K562 (cell line): ENCODE measurements at regions not wholly inside any gene's neighbourhood (a gene's known extent, or its start where the extent isn't known, plus 50 kb on each side); places are given as distances from the start of the nearest gene placed in this dataset.

Source experiments
- ATAC-seq: fragments of 200-7000 bp; cut with Tn5 transposase; 3 replicates; pipeline ENCODE4 v1.9.1; 2020; ENCODE audit warnings: moderate library complexity
- BruUV-seq: library from RNA; stranded (reverse); fragments of 400-500 nt; replicated peaks from 2 replicates; lab custom pipeline; 2021; lab: Mats Ljungman, UMichigan
- CTCF ChIA-PET: fragments of 300-600 bp; formaldehyde crosslinking; extraction: SDS; loops from one replicate; lab custom pipeline; 2021; ENCODE audit warnings: low intra/inter-chr PET ratio; lab: Yijun Ruan, JAX
- POLR2A ChIA-PET: fragments of 300-600, 350-650 bp; sonication (Branson Sonifier 250); formaldehyde crosslinking; extraction: SDS; loops from one replicate; lab custom pipeline; 2021; ENCODE audit warnings: antibody characterized with exemption, inconsistent platforms; lab: Yijun Ruan, JAX
- DNase-seq, 4 experiments: peaks; one replicate each; pipeline versions ENCODE4 v3.0.0 to v3.0.0-alpha.2; 2011 to 2018; ENCODE audit warnings: low spot score in 3 of 4, mixed read lengths in 3 of 4; ENCODE audit errors: extremely low read depth in 1 of 4
- FAIRE-seq: peaks from 2 replicates; lab custom pipeline; 2011; peaks lifted over from hg19 to GRCh38; lab: Jason Lieb, UNC
- H2AFZ ChIP-seq: 2 replicates; pipeline ENCODE4 v1.6.0; 2011; ENCODE audit warnings: low read depth, low read length, control low read depth, inconsistent platforms
- H3K27ac ChIP-seq: fragments of 200-600 bp; 3 replicates; pipeline ENCODE4 v1.8.0; 2011; ENCODE audit warnings: low read depth, mild to moderate bottlenecking, control low read depth, inconsistent platforms, low read length, moderate library complexity, mixed read lengths; ENCODE audit errors: extremely low read depth
- H3K27me3 ChIP-seq, 2 experiments: fragments of 300-600 bp in 1 of 2; 2 replicates in 1 of 2; 3 replicates in 1 of 2; pipeline versions ENCODE4 v1.6.0 to v1.8.0; 2011; ENCODE audit warnings: inconsistent platforms in 2 of 2, low read length in 2 of 2, mild to moderate bottlenecking in 1 of 2, mixed read lengths in 1 of 2, moderate library complexity in 1 of 2; ENCODE audit not compliant: control insufficient read depth in 2 of 2, insufficient read depth in 2 of 2
- H3K36me3 ChIP-seq: fragments of 300-600 bp; 3 replicates; pipeline ENCODE4 v1.8.0; 2011; ENCODE audit warnings: mild to moderate bottlenecking, low read length, inconsistent platforms; ENCODE audit not compliant: control insufficient read depth, insufficient read depth
- H3K4me1 ChIP-seq, 2 experiments: fragments of 200-600 bp in 1 of 2; replicated peaks in 1 of 2; 2 replicates in 1 of 2; 3 replicates in 1 of 2; pipeline versions ENCODE4 v1.5.1 to v1.8.0; 2011; ENCODE audit warnings: inconsistent platforms in 2 of 2, low read length in 2 of 2, mild to moderate bottlenecking in 1 of 2, mixed read lengths in 1 of 2, moderate library complexity in 1 of 2; ENCODE audit not compliant: control insufficient read depth in 2 of 2, insufficient read depth in 2 of 2
- H3K4me2 ChIP-seq: 2 replicates; pipeline ENCODE4 v1.6.1; 2011; ENCODE audit warnings: low read length, control low read depth, inconsistent platforms, mixed read lengths; ENCODE audit not compliant: insufficient read depth
- H3K4me3 ChIP-seq: fragments of 200-600 bp; sonication (generic), shearing (Covaris generic); 2 replicates; pipeline ENCODE4 v1.5.1; 2016; ENCODE audit warnings: control low read depth, inconsistent platforms
- H3K79me2 ChIP-seq: fragments of 200-600 bp; 3 replicates; pipeline ENCODE4 v1.8.0; 2011; ENCODE audit warnings: low read length, inconsistent platforms; ENCODE audit not compliant: control insufficient read depth, insufficient read depth
- H3K9ac ChIP-seq, 2 experiments: 2 replicates each; pipeline versions ENCODE4 v1.6.0 to v1.6.1; 2011; ENCODE audit warnings: low read depth in 2 of 2, low read length in 2 of 2, control low read depth in 1 of 2, inconsistent platforms in 1 of 2, mild to moderate bottlenecking in 1 of 2, mixed read lengths in 1 of 2; ENCODE audit not compliant: insufficient read depth in 1 of 2
- H3K9me1 ChIP-seq: one replicate; pipeline ENCODE4 v1.6.0; 2011; ENCODE audit warnings: inconsistent platforms, mild to moderate bottlenecking, low read length, moderate library complexity; ENCODE audit not compliant: control insufficient read depth, insufficient read depth
- H3K9me3 ChIP-seq: replicated peaks from 2 replicates; pipeline ENCODE4 v1.5.1; 2011; ENCODE audit warnings: low read depth, low read length, inconsistent platforms; ENCODE audit not compliant: control insufficient read depth, insufficient read depth
- H4K20me1 ChIP-seq: replicated peaks from 2 replicates; pipeline ENCODE4 v1.6.1; 2011; ENCODE audit warnings: low read length, inconsistent platforms, mixed read lengths; ENCODE audit not compliant: control insufficient read depth, insufficient read depth
- ARID1B ChIP-seq: fragments of 450-650 bp; IDR thresholded peaks from 2 replicates; pipeline ENCODE4 v1.6.1; 2016; ENCODE audit warnings: antibody characterized with exemption, mild to moderate bottlenecking, inconsistent platforms
- CBFB ChIP-seq: sonication (generic); formaldehyde crosslinking; IDR thresholded peaks from 2 replicates; pipeline ENCODE4 v1.4.0; 2020; ENCODE audit warnings: mild to moderate bottlenecking, missing genetic modification reagents
- EHMT2 ChIP-seq: fragments of 450-650 bp; IDR thresholded peaks from 2 replicates; pipeline ENCODE4 v1.6.1; 2018; ENCODE audit warnings: antibody characterized with exemption
- SRSF1 ChIP-seq: fragments of 200-400 bp; formaldehyde crosslinking; IDR thresholded peaks from 2 replicates; pipeline ENCODE4 v1.6.1; 2017; ENCODE audit warnings: mild to moderate bottlenecking, low read depth, low read length, moderate library complexity
- TFAM ChIP-seq: fragments of 250-450 bp; sonication (Bioruptor Pico); conservative IDR thresholded peaks from 2 replicates; pipeline ENCODE4 v1.5.0; 2021; ENCODE audit warnings: mild to moderate bottlenecking, moderate library complexity
- ZHX1 ChIP-seq: fragments of 150-350 bp; conservative IDR thresholded peaks from 2 replicates; pipeline ENCODE4 v1.6.1; 2014; ENCODE audit warnings: low read length
- ZNF239 ChIP-seq: fragments of 250-450 bp; sonication (Bioruptor Pico); IDR thresholded peaks from 2 replicates; pipeline ENCODE4 v1.4.0; 2020; ENCODE audit warnings: mild to moderate bottlenecking
- ZNF695 ChIP-seq: fragments of 450-650 bp; formaldehyde crosslinking; IDR thresholded peaks from 2 replicates; pipeline ENCODE4 v1.4.0; 2020; ENCODE audit warnings: mild to moderate bottlenecking, moderate library complexity
- ZNF75A ChIP-seq: fragments of 450-650 bp; formaldehyde crosslinking; IDR thresholded peaks from 2 replicates; pipeline ENCODE4 v1.4.0; 2020; ENCODE audit warnings: mild to moderate bottlenecking
- ZNF830 ChIP-seq: fragments of 250-450 bp; sonication (Bioruptor Pico); IDR thresholded peaks from 2 replicates; pipeline ENCODE4 v1.5.0; 2021; ENCODE audit warnings: mild to moderate bottlenecking
- WGBS: fragments of 100-300 bp; shearing (Covaris generic); methylation state at CpG from one replicate; pipeline ENCODE4 v1.1.6; 2016; ENCODE audit warnings: low coverage, mixed read lengths; ENCODE audit not compliant: insufficient coverage; ENCODE audit errors: missing lambda C conversion rate; 5-methylcytosine and 5-hydroxymethylcytosine counted together
- in situ Hi-C: fragments of 300-500 bp; cut with MboI; formaldehyde crosslinking; loops from 4 replicates; pipeline ENCODE4 v1.15.0; 2018; ENCODE audit warnings: inconsistent platforms, mixed read lengths
- intact Hi-C: fragments of 100-400 bp; cut with micrococcal nuclease; formaldehyde crosslinking; loops from 2 replicates; pipeline ENCODE4 v1.14.2; 2022
- TF ChIP-seq, protein P1 (sequence below): fragments of 450-650 bp; IDR thresholded peaks from 2 replicates; pipeline ENCODE4 v1.6.1; 2016; ENCODE audit warnings: missing biosample characterization, missing genetic modification characterization

- TF ChIP-seq ZHX1 (no peak), ARID1B (no peak), ZNF75A (CRISPR knock-in tag) (no peak), EHMT2 (no peak), SRSF1 (no peak)
Measured at GRCh38 chr4:156335721-156336120, 382.1 kb upstream of the CTSO start (continued).

GRCh38 chr4:156330436-156331031 is 376.9 kb upstream of the CTSO start:
- WGBS: 2% methylated on average over 7 of the region's 7 CpGs
- DNase-seq (no peak), FAIRE-seq (no peak), ATAC-seq (no peak)
- no peak overlapping the region for H3K9ac ChIP-seq
- CTCF ChIA-PET: no interaction called here
- H2AFZ ChIP-seq: no peak overlapping the region
- intact Hi-C loops (no loop called here), in situ Hi-C loops (no loop called here)
- H3K4me1 ChIP-seq: no peaks in the 10 kb centered on the region
- no TSS peak for BruUV-seq
- no peaks in the 10 kb centered on the region for H3K36me3 ChIP-seq
- H3K4me3 ChIP-seq: no peak overlapping the region
- H3K9me1 ChIP-seq: no peaks in the 10 kb centered on the region
- H3K4me2 ChIP-seq: no peak overlapping the region
- no peaks in the 10 kb centered on the region for H3K9me3 ChIP-seq
- H3K27me3 ChIP-seq: no peaks in the 10 kb centered on the region
- no peaks in the 10 kb centered on the region for H3K79me2 ChIP-seq
- POLR2A ChIA-PET: no interaction called here
- H4K20me1 ChIP-seq: no peaks in the 10 kb centered on the region
- H3K27ac ChIP-seq: no peak overlapping the region
- TF ChIP-seq ZNF239 (CRISPR knock-in tag) (no peak), ZNF695 (CRISPR knock-in tag) (no peak), TFAM (CRISPR knock-in tag) (no peak), ZNF830 (CRISPR knock-in tag) (no peak), CBFB (CRISPR knock-in tag) (no peak)
- TF ChIP-seq, protein P1, sequence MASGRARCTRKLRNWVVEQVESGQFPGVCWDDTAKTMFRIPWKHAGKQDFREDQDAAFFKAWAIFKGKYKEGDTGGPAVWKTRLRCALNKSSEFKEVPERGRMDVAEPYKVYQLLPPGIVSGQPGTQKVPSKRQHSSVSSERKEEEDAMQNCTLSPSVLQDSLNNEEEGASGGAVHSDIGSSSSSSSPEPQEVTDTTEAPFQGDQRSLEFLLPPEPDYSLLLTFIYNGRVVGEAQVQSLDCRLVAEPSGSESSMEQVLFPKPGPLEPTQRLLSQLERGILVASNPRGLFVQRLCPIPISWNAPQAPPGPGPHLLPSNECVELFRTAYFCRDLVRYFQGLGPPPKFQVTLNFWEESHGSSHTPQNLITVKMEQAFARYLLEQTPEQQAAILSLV (tag): no peak
